GM21723 (cell line): ENCODE measurements at regions not wholly inside any gene's neighbourhood (a gene's known extent, or its start where the extent isn't known, plus 50 kb on each side); places are given as distances from the start of the nearest gene placed in this dataset.
"Not testable (repeated sequence)": the region's sequence is repeated elsewhere in the genome, so short reads cannot be mapped to it uniquely, and the experiment has no call there.

ENCODE experiments used
- ATAC-seq: cut with Tn5 transposase; IDR thresholded peaks from one replicate; pipeline ENCODE4 v1.9.1; 2021; ENCODE audit warnings: mild to moderate bottlenecking, moderate library complexity; ENCODE audit not compliant: unreplicated experiment

DNA sequence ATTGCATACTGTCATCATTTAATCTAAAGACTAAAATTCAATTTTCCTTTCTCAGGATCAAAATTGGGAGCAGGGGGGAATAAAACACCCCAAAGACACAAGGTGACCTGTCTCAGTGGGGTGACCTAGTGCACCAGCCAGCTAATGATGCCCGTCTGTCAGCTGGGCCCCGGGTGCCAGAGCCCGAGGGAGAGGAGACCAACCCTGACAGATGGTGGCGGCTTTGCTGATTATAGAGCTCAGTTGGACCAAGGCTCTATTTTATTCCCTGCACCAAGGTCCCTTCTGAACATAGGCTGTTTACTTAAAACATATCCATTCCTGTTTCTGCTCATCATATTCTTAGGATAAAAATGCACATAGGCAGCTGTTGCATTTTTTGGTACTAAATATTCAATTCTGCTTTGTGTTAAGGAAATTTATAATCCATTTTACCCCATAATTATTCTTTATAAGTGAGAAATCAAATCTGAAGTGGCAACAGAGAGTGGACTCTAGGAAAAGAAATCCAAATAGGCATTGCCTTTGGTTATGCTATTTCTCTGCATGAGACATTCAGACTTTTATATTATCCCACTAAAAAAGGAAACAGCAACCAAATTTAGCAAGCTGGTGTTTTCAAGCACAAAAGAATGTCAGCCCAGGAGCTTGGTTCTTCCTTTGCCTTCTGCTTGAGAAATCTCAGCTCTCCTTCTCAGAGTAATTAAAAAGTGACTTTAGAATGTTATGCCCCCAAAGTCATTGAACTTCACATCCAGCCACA is 96.8 kb upstream of the IFNG-AS1 start:
- no peak for ATAC-seq

DNA sequence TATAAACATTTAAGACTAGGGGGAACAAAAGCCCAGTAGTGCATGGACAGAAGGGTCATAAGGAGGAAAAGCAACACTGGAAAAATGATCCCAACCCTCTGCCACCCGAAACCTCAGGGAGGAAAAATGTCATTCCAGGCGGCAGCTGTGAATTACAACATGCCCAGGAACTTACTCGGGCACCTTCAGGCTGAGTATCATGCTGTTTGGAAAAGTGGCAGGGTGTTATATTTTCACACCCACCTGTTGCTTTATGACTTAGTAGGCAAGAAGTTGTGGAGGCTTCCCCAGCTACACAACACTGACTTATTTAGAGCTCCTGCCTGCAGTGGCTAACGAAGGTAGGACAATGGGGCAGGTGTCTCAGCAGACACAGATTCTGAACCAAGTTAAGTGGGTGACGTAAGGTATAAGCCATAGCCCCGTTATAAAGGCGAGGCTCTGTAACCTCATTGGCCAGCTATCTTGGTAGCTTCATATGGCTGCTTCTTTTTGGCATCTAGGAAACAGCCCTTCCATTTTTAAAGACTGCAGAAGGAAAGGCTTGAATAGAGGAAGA is 96.1 kb upstream of the IFNG-AS1 start:
- ATAC-seq = no peak

DNA sequence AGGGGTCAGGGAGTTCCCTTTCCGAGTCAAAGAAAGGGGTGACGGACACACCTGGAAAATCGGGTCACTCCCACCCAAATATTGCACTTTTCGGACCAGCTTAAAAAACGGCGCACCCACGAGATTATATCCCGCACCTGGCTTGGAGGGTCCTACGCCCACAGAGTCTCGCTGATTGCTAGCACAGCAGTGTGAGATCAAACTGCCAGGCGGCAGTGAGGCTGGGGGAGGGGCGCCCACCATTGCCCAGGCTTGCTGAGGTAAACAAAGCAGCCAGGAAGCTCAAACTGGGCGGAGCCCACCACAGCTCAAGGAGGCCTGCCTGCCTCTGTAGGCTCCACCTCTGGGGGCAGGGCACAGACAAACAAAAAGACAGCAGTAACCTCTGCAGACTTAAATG is 88.8 kb upstream of the IFNG-AS1 start:
- ATAC-seq = not testable (repeated sequence)

DNA sequence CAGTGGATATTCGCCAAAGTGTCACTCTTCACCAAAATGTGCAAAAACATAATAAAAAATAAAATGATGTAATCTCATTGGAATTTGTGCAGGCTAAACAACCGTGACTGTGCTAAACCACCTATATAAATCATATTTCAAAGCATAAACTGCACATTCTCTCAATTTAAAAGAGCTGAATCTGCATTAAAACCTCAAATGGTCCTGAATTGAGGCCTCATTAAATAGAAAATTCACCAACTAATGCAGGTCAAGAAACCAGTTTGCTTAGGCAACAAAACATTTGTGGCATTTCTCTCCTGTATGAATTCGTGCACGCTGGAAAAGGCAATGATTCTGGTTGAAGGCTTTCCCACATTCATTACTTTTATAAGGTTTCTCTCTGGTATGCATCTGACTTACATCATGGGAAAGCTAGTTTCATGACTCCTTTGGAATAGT is 80.1 kb upstream of the IFNG-AS1 start:
- ATAC-seq = no peak

DNA sequence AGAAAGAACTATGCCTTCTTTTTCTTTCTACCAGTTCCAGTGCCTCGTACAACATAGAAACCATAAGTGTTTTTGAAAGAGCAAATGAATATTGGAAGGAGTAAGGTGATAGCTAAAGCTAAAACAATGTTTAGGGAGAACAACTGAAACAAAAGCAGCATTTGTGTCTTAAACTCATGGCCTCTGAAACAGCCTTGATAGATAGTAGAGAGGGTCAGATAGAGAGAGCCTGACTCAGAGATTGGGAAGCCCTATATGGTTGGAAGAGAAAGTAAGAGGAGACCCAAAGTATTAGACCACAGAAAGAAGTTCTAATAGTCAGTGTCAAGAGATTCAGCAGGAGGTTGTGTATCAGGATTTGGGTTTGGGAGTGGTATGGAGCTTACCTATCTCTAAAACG is 79.6 kb upstream of the IFNG-AS1 start:
- no peak for ATAC-seq

DNA sequence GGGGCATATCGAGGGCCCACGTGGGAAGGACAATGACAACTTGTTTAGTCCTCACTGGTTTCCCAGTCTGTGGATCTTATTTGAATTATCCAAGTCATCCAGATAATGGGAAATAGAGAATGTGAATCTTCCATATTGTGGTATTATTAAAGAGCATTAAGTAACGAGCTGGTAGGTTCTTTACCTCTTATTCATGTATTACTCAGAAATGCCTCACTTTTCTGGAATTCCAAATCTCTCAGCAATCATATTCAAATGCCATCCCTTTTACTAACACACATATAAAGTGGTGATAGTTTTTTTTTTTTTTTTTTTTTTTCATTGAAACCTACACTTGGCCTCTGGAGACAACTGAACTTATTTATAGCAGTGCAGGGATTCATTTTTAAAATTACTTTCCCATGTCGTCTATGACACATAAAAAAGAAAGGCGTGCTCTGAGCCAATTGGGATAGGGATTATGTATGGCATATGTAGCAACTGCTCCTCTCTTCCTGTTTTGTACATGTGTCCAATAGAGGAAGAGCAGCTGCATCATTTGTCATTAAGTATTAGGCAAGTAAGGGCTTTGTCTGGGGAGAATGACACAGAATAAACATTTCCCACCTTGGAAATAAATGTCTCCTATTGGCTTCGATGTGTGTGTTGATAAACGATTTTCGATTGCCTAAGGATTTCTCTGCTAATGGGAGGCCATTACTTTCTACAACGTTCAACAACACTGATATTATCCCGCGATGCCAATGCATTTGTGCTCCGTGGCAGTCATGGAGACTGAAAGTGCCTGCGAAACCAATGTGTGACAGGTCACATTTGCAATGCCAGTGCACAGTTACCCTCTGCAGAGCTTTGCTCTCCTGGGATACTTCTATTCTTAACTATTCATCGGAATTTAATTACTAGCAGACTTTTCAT is 78.6 kb upstream of the IFNG-AS1 start:
- ATAC-seq = no peak

DNA sequence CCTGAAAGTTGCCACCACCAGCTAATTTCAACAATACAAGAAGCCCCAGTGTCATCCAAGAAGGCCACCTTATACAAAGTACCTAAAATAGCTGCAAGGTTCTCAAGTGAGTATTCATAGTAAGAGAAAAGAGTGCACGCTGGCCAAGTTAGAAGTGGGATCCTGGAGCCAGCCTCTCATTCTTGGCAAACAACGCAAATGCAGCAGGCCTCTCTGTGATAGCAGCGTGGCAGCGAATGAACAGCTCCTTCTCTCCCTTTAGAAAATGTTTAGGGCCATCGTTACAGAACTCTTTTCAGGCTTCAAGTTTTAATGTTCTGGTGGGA is 78.0 kb upstream of the IFNG-AS1 start:
- ATAC-seq = no peak

DNA sequence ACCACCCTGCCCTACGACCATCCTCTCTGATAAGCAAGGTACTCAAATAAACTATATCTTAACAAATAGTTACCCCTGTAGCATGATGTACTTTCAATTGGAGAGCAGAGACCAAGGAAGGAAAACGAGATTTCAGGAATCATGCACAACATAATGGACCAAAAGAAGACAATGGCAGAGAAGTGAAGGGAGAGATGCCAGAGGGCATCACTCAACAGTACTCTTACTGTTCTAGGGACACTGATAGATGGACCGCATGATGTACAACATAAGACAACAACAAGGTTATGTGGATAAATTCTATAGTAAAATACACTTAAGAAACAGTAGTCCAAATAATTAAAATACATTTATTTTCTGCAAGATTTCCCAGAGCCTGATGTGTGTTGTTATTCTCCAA is 77.5 kb upstream of the IFNG-AS1 start:
- ATAC-seq = no peak

DNA sequence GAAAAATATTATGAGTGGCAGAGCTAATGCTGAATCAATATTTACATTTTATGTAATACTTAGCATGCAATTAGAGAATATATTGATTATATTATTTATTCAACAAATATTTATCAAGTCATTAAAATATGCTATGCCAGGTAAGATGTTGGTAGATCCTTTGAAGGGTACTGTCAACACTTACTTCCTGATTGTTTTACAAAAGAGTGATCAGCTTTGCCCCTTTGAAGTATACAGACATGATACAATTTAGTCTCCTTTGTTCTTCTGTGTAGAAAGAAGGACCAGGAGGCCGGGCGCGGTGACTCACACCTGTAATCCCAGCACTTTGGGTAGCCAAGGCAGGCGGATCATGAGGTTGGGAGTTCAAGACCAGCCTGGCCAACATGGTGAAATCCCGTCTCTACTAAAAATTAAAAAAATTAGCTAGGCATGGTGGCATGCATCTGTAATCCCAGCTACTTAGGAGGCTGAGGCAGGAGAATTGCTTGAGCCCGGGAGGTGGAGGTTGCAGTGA is 73.9 kb upstream of the IFNG-AS1 start:
- no peak for ATAC-seq

DNA sequence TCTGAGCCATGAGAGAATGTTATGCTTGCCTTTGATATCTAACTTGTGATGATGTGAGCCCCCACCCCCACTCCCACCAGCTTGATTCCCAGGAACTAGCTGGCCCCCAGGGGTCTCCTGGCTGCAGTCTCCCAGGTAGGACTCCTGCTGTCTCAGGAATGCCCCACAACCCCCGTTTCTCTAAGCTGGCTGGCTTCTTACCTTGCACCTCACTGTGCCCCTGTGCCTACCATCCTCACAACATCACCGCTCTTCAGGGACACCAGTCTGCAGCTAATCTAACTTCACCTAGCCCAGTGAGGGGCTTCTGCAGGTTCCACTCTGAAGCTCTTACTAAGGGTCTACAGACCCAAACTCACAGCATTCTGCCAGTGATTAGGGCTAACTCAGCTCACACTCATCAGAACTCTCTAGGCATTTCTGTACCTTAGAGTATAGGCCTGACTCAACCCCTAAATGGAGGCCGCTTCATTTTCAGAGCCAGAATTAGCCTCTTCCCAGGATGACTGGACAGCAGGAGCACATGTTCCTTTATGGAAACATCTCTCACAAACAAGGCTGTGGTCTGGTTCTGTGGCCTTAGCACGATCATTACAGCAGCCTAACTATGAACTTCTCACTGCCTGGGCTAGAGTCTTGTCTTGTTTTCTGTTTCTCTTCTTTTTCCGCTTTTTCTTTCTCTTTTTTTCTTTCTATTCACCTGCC is 72.8 kb upstream of the IFNG-AS1 start:
- no peak for ATAC-seq

DNA sequence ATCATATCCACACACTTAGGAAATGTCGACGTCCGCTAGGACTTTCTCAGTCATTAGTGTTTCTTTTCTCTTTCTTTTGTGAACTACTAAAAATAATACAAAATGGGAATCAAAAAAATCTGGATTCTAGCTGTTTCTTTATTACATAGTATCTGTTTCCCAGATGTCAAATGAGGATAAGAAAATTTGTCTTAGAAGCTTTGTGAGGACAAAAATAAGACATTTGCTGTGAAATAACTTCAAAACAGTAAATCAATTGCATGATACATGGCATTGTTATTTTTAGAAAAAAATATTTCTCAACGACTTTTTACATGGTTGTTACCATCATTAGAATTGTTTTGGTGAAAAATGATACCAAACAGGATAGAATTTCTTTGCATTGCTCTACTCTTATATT is 71.4 kb upstream of the IFNG-AS1 start:
- ATAC-seq = no peak

DNA sequence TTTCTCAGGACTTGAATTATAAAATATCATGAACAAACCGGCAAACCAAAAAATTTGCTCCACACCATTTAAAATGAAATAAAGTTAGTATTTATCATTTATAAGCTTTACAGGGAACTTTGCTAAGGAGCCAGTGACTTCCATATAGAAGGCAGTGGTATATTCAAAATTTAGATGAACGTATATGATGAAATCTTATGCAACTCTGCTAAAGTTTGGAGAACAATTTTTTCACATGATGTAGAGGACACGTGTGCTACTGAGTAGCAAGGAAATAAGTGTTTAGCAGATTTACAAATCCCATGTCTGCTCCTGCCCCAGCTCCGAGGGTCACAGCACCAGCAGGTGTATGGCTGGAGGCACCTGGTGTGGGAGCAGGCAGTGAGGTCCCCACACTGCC is 70.8 kb upstream of the IFNG-AS1 start:
- ATAC-seq = no peak

DNA sequence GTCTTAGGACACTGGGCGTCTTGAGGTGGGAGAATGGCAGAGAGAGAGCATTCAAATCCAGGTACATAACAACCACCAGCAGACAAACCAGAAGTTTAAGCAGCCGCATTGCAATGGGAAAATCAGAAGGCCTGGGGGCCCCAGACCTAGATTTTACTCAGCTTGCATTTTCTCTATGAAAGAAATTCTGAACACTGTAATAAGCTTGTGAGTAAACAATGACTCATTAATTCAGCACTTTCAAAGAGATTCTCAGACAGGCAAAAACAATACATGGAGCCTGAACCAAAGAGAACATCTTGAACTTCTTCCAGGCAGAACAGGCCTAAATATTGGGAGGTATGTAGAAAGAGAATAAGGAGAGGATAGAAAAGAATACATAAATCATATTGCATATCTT is 69.8 kb upstream of the IFNG-AS1 start:
- no peak for ATAC-seq

DNA sequence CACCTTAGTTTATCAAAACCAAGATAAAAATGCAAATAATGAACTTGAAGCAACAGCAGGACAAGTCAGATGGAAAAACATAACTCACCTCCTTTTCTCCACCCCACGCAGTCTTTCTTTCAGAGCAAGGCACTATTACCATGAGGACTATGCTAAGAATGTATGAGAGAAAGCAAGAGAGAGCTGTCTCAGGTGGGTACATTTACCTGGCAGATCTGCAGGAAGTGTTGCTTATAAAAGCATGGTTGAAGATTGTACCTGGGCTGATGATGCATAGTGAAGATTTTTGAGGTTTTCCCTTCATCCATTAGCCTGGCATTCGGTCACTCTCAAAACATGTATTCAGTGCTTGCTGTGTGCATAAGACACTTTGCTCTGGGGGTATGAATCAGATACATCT is 68.8 kb upstream of the IFNG-AS1 start:
- ATAC-seq = no peak

DNA sequence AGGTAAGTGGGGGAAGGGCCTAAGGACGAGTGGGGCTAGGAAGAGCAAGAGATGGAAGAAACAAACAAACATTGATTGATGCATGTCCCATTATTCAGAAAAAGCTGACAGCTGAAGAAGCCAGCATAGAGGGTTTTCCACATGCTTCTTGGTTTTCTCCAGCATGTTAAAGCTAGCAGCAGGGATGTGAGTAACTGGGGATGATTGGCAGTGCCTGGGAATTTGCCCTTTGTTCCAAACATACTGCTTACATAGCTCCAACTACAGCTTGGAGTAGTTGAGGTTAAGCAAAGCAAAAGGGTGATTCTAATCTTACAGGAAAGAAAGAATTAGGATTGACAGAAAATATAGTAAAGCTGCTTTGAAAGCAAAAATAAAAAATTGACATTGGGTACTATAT is 68.0 kb upstream of the IFNG-AS1 start:
- ATAC-seq = no peak

DNA sequence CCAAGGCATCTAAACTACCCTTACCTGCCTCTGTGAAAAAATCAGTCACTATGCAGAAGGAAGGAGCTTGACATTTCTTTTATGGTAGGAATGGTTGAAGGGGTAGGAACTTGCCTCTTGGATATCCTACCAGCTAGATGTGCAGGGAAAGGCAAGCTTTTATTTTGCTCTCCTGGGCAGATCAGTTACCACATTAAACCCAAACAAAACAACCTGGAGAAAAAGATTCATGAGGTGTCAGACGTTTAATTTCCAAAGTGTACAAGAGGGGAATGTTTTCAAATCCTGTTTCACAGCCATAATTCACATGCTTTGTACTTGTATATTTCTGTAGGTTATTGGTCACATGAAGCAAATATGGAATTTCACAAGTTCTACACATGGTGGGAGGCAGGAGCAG is 67.0 kb upstream of the IFNG-AS1 start:
- no peak for ATAC-seq

DNA sequence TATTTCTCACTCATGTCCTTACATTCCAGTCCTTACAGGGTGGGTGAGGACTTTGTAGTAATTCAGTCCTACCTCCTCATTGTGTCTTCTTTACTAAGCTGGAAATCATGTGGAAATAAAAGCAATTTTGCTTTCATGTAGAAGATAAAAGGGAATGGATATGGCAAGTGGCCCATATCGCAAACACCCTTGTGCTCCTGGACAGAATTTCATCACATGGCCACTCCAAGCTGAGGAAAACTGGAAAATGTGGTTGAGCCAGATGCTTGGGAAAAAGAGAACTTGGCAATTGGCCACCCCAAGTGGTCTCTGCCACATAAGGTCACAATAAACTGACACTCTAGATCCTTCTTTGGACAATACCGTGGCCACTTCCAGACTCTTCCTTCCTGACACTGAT is 64.2 kb upstream of the IFNG-AS1 start:
- ATAC-seq = no peak

DNA sequence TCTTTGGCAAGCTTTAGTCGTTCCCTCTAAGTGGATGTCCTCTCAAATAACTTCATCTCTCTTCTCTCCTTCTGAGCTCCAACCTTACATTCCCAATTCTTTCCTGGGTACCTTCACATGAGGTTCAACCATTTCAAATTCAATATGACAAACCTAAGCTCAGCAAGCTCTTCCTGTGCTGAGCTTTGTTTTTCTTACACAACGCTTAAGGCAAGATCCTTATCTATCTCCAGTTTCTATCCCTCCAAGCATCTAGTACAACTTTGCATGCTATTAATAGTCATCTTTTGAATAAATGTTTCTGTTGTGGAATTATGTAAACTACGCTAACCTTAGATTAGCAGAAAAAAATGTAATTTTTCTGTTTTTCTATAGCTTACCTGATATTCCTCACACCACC is 63.7 kb upstream of the IFNG-AS1 start:
- ATAC-seq = no peak

DNA sequence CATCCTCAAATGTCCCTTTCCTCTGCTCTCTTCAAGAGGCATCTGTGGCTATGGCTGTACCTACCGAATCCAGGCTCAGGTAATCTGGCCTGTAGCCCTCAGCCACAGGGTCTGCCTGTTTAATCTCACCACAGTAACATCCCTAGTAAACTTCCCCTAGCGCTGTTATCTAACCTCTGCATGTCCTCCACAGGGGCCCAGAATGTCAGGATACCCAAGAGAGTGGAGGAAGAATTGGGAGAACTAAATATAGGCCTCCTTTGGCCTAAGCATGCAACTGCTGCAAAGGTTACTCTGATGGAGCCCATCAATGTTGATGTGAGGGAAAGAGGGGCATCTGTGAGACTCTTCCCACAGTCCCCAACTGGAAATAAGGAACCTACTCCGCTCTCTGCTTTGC is 63.2 kb upstream of the IFNG-AS1 start:
- no peak for ATAC-seq

DNA sequence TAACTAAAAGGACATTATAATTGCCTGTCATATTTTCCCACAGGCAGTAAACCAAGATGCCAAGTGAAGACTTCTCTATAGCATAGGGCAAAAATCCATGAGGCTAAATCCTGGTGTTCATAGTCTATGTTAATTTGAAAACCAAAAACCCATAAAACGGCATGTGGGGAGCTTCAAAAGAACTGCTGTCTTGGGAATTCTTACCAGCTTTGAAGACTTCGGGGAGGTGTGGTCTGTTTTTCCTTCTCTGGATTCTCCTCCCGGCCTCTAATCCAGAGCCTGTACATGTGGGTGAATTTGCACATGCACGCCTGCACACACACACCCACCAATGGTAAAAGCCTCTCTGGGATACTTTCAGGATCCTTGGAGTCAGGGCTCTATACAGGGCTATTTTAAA is 61.9 kb upstream of the IFNG-AS1 start:
- no peak for ATAC-seq

DNA sequence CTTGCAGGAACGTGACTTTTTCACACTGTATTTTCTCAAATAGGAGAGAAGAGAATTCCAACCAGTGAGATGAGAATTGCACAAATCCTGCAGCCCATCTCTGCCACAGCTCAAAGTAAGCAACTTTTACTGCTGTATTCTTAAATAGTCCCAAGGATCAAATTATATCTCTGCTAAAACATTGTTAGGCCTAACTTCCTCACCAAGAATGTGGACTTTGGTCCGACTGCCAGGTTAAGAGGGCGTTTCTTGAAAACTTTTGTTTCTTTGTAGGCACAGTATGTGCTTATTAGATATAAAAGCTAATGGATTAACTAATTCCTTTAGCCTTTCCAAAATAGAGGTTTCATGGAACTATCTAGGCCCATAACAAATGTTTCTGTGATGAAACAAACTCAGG is 61.4 kb upstream of the IFNG-AS1 start:
- ATAC-seq = no peak
